Spinal cord (tissue), 10 donors: ENCODE measurements at regions not wholly inside any gene's neighbourhood (a gene's known extent, or its start where the extent isn't known, plus 50 kb on each side); places are given as distances from the start of the nearest gene placed in this dataset.

ENCODE experiments used
- DNase-seq, 6 donors: peaks; one replicate each; pipeline versions ENCODE4 v3.0.0 to v3.0.0-alpha.2; 2013 to 2015; ENCODE audit warnings: low spot score in 6 of 6, low read depth in 4 of 6
- H3K27ac ChIP-seq: one replicate; pipeline ENCODE4 v1.5.1; 2013; ENCODE audit warnings: low read depth, low read length, control low read depth
- H3K27me3 ChIP-seq: one replicate; pipeline ENCODE4 v1.6.1; 2013; ENCODE audit warnings: low read length; ENCODE audit not compliant: control insufficient read depth, insufficient read depth
- H3K36me3 ChIP-seq: one replicate; pipeline ENCODE4 v1.6.1; 2013; ENCODE audit warnings: low read length; ENCODE audit not compliant: control insufficient read depth, insufficient read depth
- H3K4me1 ChIP-seq: one replicate; pipeline ENCODE4 v1.6.1; 2013; ENCODE audit warnings: low read length; ENCODE audit not compliant: control insufficient read depth, insufficient read depth
- H3K4me3 ChIP-seq: one replicate; pipeline ENCODE4 v1.5.1; 2013; ENCODE audit warnings: low read depth, low read length, control low read depth
- H3K9me3 ChIP-seq: one replicate; pipeline ENCODE4 v1.6.1; 2013; ENCODE audit warnings: low read length; ENCODE audit not compliant: control insufficient read depth, insufficient read depth
- WGBS: methylation state at CpG from one replicate; pipeline ENCODE4 v1.1.5; 2013; ENCODE audit warnings: missing lambda C conversion rate; ENCODE audit not compliant: insufficient coverage; 5-methylcytosine and 5-hydroxymethylcytosine counted together
- small RNA-seq: library from RNA; depleted of rRNA; stranded (forward); fragments of <200 nt; gene quantifications from one replicate; pipeline ENCODE3, GENCODE V24; 2014; ENCODE audit warnings: low replicate concordance
- donor health status: healthy.

DNA sequence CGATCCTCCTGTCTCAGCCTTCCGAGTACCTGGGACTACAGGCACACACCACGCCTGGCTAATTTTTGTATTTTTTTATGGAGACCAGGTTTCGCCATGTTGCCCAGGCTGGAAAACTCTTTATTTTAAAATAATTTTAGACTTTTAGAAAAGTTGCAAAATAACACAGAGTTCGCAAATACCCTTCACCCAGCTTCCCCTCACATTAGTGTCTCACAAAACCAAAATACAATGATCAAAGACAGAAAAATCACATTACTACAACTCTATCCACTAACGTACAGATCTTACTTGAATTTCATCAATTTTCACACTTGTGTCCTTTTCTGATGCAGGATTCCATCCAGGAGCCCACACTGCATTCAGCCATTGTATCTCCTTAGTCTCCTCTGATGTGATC is 58.8 kb upstream of the ERRFI1 start:
- H3K27me3 ChIP-seq: no peaks in the 10 kb centered on the region
- H3K4me1 ChIP-seq: no peaks in the 10 kb centered on the region
- H3K36me3 ChIP-seq: no peaks in the 10 kb centered on the region
- 74% methylated on average over 3 of the region's 6 CpGs for WGBS
- no peak for DNase-seq
- no peak overlapping the region for H3K4me3 ChIP-seq
- no peak overlapping the region for H3K27ac ChIP-seq
- no peaks in the 10 kb centered on the region for H3K9me3 ChIP-seq

DNA sequence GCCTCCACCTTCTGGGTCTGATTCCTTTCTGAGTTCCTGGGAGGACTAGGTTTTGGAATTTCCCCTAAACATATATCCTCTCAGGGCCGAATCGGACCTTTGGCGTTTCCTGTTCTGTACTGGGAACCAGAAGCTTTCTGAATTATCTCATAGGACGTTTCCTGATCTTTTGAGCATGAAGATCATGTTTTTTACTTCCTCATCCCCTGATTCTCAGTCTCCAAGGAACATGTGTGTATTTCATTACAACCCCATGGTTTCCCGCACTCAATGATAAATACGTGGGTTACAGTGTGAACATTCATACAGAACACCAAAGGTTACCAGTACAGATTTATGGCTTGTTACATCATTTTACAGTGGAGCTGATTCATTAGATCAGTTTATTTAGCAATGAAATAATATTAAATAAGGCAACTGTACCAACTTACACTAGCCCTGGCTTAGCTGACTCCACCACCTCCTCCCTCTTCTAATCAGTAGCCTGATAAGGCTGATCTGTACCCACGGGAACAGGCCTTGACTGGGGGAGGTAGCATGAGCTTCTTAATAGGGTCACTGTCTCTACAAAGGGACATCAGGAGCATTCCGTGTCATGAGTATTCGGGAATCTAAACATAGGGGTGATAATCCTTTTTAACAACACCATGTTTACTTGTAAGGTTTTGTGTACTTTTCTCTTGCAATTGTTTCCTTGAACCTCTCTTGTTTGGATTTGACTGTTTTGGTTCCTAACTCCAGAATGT is 57.8 kb upstream of the ERRFI1 start:
- H3K4me1 ChIP-seq: no peaks in the 10 kb centered on the region
- H3K27me3 ChIP-seq: no peaks in the 10 kb centered on the region
- H3K4me3 ChIP-seq: no peak overlapping the region
- 87% methylated on average over 4 of the region's 9 CpGs for WGBS
- DNase-seq: no peak
- H3K36me3 ChIP-seq: no peaks in the 10 kb centered on the region
- H3K27ac ChIP-seq: no peak overlapping the region
- H3K9me3 ChIP-seq: no peaks in the 10 kb centered on the region

DNA sequence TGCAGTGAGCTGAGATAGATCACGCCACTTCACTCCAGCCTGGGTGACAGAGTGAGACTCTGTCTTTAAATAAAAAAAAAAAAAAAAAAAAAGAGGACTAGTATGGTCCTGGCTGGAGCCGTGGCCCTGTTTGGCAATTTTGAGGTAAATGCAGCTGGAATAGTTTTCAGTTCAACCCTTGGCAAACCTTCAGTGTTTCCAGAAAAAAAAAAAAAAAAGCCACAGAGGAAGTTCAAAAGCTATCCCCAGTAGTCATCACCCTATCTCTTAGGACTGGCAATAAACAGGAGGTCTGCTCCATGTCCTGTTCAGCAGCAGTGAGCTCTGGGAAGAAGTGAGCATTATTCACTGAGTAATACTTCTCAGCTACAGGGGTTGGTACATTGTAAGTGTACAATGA is 56.8 kb upstream of the ERRFI1 start:
- H3K9me3 ChIP-seq: no peaks in the 10 kb centered on the region
- DNase-seq: no peak
- H3K4me1 ChIP-seq: no peaks in the 10 kb centered on the region
- no CpG with 5 or more reads among the region's 2 CpGs for WGBS
- no peaks in the 10 kb centered on the region for H3K36me3 ChIP-seq
- no peaks in the 10 kb centered on the region for H3K27me3 ChIP-seq
- no peak overlapping the region for H3K4me3 ChIP-seq
- H3K27ac ChIP-seq: no peak overlapping the region

DNA sequence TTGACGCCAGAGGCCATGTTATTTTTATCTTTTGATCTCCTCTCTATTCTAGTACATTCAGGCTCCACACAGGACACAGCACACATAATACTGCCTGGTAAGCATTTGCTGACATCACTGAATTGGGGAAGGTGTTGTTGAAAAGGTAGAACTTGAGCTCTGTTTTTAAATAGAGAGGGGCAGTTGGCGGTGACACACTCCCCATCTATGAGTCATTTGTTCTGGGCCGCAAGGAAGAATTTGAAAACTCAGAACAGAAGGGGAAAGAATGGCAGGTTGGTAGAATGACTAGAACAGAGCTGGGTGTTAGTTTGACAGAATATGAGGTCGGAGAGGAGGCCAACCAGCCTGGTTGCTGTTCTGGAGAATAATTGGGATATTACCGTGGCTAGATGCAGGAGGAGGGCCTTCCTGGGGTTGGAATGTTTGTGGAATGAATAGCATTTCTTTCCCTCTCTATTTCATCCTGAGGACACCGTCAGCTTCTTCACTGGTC is 52.1 kb upstream of the ERRFI1 start:
- no peak for DNase-seq

DNA sequence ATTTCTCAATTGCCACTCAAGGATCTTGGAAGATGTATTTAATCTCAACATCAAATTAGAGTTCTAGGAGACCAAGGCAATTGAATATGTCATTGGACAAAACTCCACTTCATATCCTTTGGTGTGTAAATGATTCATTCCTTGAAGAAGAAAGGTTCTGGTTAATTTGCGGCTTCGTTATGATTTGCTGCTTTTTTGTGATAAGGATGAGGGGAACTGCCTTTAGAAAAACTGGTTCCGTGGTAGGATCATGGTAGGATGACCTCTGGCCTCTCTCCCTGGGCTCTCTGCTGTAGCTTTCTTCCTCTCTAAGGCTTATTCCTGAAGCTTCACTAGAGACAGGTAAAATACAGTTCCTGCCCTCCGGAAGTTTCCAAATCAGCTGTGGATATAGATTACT is 51.5 kb upstream of the ERRFI1 start:
- no peaks in the 10 kb centered on the region for H3K27me3 ChIP-seq
- no CpG with 5 or more reads among the region's 4 CpGs for WGBS
- no peak overlapping the region for H3K4me3 ChIP-seq
- no peaks in the 10 kb centered on the region for H3K4me1 ChIP-seq
- DNase-seq: no peak
- no peaks in the 10 kb centered on the region for H3K36me3 ChIP-seq
- peak overlapping the region; percentile 16 for H3K27ac ChIP-seq
- H3K9me3 ChIP-seq: no peaks in the 10 kb centered on the region

More for the DNA sequence above, 52.1 kb upstream of the ERRFI1 start:
- Histone ChIP-seq H3K27ac (no peak overlapping the region), H3K9me3 (no peaks in the 10 kb centered on the region), H3K4me3 (no peak overlapping the region), H3K27me3 (no peaks in the 10 kb centered on the region), H3K36me3 (no peaks in the 10 kb centered on the region), H3K4me1 (no peaks in the 10 kb centered on the region)
- 70% methylated on average over 4 of the region's 6 CpGs for whole genome bisulfite sequencing

DNA sequence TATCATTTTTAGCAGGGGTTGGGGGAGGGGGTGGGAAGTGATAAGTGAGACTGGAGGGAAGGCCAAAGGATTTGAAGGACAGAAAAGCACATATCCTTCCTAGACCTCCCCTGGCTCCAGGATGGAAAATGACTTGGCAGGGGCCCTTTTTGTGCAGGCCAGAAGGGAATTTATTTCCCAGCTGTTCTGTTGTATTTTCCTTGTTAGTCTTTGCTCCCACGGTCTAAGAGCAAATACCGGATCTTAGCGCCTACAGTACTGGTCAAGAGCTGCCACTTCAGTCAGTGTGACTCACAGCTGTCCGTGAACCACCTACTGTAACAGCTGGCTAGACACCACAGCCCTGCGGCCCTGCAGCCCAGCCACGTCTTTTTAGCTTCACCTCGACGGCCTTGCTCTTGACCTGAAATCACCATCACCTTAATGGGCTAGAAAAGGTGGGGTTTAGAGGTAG is 51.0 kb upstream of the ERRFI1 start:
- no peaks in the 10 kb centered on the region for H3K4me1 ChIP-seq
- H3K36me3 ChIP-seq: no peaks in the 10 kb centered on the region
- peak overlapping the region; percentile 16 for H3K27ac ChIP-seq
- H3K27me3 ChIP-seq: no peaks in the 10 kb centered on the region
- 81% methylated on average over 4 of the region's 8 CpGs for WGBS
- DNase-seq: peak in 1 of 6 donors; percentile 26
- H3K9me3 ChIP-seq: no peaks in the 10 kb centered on the region
- no peak overlapping the region for H3K4me3 ChIP-seq

DNA sequence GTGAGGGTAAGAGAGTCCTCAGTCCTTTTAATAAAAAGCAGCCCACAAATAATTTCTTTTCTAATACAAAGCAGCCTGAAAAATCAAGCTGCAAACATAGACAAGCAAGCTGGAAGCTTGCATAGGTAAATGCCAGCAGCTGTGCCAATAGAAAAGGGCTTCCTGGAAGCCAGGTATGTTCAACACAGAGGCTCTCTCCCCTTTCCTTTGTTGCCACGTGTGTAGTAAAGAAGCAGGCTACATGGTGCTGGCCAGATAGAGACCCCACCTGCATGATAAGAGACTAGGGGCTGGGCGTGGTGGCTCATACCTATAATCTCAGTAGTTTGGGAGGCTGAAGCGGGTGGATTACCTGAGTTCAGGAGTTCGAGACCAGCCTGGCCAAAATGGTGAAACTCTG is 50.1 kb upstream of the ERRFI1 start:
- no peak overlapping the region for H3K27ac ChIP-seq
- H3K27me3 ChIP-seq: no peaks in the 10 kb centered on the region
- H3K4me1 ChIP-seq: no peaks in the 10 kb centered on the region
- H3K9me3 ChIP-seq: no peaks in the 10 kb centered on the region
- DNase-seq: no peak
- H3K4me3 ChIP-seq: no peak overlapping the region
- no peaks in the 10 kb centered on the region for H3K36me3 ChIP-seq
- 100% methylated on average over 2 of the region's 4 CpGs for WGBS

Small RNA genes in the stretch of these regions (small RNA-seq; reads per million reads assigned to genes)
- 0.08 reads per million for gene RNU1-7P
